Nephron (organoid): ENCODE measurements at regions not wholly inside any gene's neighbourhood (a gene's known extent, or its start where the extent isn't known, plus 50 kb on each side); places are given as distances from the start of the nearest gene placed in this dataset.

Source experiments
- H3K27ac Mint-ChIP-seq, 3 experiments: 2 replicates each; pipeline ENCODE4 v1.8.0; 2020; ENCODE audit warnings: mixed read lengths in 3 of 3, mild to moderate bottlenecking in 2 of 3, moderate library complexity in 1 of 3
- H3K27me3 Mint-ChIP-seq: 2 replicates; pipeline ENCODE4 v1.8.0; 2021; ENCODE audit warnings: low read depth, mild to moderate bottlenecking, moderate library complexity, mixed read lengths
- H3K36me3 Mint-ChIP-seq: 2 replicates; pipeline ENCODE4 v1.8.0; 2020; ENCODE audit warnings: low read depth, mixed read lengths
- H3K4me1 Mint-ChIP-seq: 2 replicates; pipeline ENCODE4 v1.8.0; 2020; ENCODE audit warnings: mixed read lengths
- H3K4me3 Mint-ChIP-seq, 3 experiments: 2 replicates each; pipeline ENCODE4 v1.8.0; 2020; ENCODE audit warnings: mild to moderate bottlenecking in 3 of 3, mixed read lengths in 3 of 3, moderate library complexity in 2 of 3
- H3K9me3 Mint-ChIP-seq: 2 replicates; pipeline ENCODE4 v1.8.0; 2020; ENCODE audit warnings: mixed read lengths
- TF ChIP-seq, protein P1 (sequence below), 3 experiments: fragments of 200-600 bp; sonication (generic); IDR thresholded peaks; one replicate each; pipeline ENCODE4 v1.5.0; 2021; ENCODE audit warnings: antibody characterized with exemption in 3 of 3; ENCODE audit not compliant: unreplicated experiment in 3 of 3

DNA sequence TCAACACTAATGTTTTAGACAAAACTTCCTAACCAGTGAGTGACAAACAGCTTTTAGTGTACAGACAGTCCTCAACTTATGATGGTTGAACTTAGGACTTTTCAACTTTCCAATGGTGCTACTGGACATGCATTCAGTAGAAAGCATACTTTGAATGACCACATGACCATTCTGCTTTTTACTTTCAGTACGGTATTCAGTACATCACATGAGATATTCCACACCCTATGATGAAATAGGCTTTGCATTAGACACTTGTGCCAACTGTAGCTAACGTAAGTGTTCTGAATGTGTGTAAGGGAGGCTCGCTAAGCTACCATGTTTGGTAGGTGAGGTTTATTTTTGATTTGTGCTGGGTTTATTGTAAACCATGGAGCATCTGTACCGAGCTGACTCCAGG is 113.7 kb downstream of the WNT7A start:
- no peak overlapping the region for H3K4me3 Mint-ChIP-seq
- peaks cover 10% of the 10 kb centered on the region for H3K27me3 Mint-ChIP-seq
- no peaks in the 10 kb centered on the region for H3K36me3 Mint-ChIP-seq
- no peaks in the 10 kb centered on the region for H3K4me1 Mint-ChIP-seq
- TF ChIP-seq, protein P1, sequence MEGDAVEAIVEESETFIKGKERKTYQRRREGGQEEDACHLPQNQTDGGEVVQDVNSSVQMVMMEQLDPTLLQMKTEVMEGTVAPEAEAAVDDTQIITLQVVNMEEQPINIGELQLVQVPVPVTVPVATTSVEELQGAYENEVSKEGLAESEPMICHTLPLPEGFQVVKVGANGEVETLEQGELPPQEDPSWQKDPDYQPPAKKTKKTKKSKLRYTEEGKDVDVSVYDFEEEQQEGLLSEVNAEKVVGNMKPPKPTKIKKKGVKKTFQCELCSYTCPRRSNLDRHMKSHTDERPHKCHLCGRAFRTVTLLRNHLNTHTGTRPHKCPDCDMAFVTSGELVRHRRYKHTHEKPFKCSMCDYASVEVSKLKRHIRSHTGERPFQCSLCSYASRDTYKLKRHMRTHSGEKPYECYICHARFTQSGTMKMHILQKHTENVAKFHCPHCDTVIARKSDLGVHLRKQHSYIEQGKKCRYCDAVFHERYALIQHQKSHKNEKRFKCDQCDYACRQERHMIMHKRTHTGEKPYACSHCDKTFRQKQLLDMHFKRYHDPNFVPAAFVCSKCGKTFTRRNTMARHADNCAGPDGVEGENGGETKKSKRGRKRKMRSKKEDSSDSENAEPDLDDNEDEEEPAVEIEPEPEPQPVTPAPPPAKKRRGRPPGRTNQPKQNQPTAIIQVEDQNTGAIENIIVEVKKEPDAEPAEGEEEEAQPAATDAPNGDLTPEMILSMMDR (IDR thresholded peaks at IDR 0.05; ENCODE audit: unreplicated experiment in 3 of 3) = no peak
- peaks cover 5% of the 10 kb centered on the region for H3K9me3 Mint-ChIP-seq
- no peak overlapping the region for H3K27ac Mint-ChIP-seq

- Mint-ChIP-seq H3K27me3 (peaks cover 20% of the 10 kb centered on the region), H3K4me3 (no peak overlapping the region), H3K36me3 (no peaks in the 10 kb centered on the region), H3K4me1 (no peaks in the 10 kb centered on the region), H3K27ac (no peak overlapping the region), H3K9me3 (peaks cover 5% of the 10 kb centered on the region)
- TF ChIP-seq, protein P1 (IDR thresholded peaks at IDR 0.05; ENCODE audit: unreplicated experiment in 3 of 3) = no peak
Measured at GRCh38 chr3:13764161-13764560, 115.7 kb downstream of the WNT7A start.

DNA sequence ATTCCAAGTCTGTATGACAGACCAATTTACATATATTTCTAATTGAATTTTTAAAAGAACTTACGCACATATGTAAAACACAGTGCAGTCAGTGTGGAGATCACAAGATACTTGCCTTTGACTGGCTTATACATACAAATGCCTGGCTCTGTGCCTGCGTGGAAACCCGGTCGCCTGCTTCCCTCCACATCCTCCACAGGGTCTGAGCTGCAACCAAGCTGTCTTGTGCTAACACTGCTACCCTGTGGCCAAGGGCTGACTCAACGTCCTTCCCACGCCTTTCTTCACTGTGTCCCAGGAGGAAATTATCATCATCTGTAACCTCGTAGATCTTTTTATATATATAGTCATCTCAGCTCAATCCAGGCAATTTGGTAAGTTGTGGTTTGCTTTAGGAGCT is 117.0 kb downstream of the WNT7A start:
- no peaks in the 10 kb centered on the region for H3K4me1 Mint-ChIP-seq
- H3K27me3 Mint-ChIP-seq = peaks cover 24% of the 10 kb centered on the region
- TF ChIP-seq, protein P1 (IDR thresholded peaks at IDR 0.05; ENCODE audit: unreplicated experiment in 3 of 3) = no peak
- H3K36me3 Mint-ChIP-seq = no peaks in the 10 kb centered on the region
- H3K27ac Mint-ChIP-seq = no peak overlapping the region
- H3K4me3 Mint-ChIP-seq = no peak overlapping the region
- H3K9me3 Mint-ChIP-seq = peaks cover 5% of the 10 kb centered on the region

DNA sequence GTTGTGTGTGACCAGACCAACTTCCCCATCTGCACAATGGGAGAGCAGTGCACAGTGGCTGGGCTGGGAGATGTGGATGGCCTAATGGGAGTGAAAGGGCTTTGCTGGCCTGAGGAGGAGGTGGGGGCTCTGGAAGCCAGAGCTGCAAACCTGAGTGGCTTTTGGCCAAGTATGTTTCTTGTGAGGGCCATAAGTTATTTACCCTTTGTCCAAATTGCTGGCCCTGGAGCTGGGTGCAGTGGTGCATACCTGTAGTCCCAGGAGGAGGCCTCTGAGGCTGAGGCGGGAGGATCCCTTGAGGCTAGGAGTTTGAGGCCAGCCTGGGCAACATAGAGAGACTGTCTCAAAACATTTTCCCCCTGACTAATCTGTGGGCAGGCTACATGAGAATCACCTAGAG is 129.1 kb downstream of the WNT7A start:
- Mint-ChIP-seq H3K36me3 (no peaks in the 10 kb centered on the region), H3K4me3 (no peak overlapping the region), H3K27ac (no peak overlapping the region), H3K9me3 (peaks cover 8% of the 10 kb centered on the region), H3K27me3 (peaks cover 11% of the 10 kb centered on the region), H3K4me1 (no peaks in the 10 kb centered on the region)
- TF ChIP-seq, protein P1 (IDR thresholded peaks at IDR 0.05; ENCODE audit: unreplicated experiment in 3 of 3) = no peak

GRCh38 chr3:13750215-13750614 is 129.7 kb downstream of the WNT7A start:
- peaks cover 4% of the 10 kb centered on the region for H3K9me3 Mint-ChIP-seq
- H3K36me3 Mint-ChIP-seq = no peaks in the 10 kb centered on the region
- no peak overlapping the region for H3K27ac Mint-ChIP-seq
- TF ChIP-seq, protein P1 (IDR thresholded peaks at IDR 0.05; ENCODE audit: unreplicated experiment in 3 of 3) = no peak
- H3K4me3 Mint-ChIP-seq = no peak overlapping the region
- peaks cover 15% of the 10 kb centered on the region for H3K27me3 Mint-ChIP-seq
- no peaks in the 10 kb centered on the region for H3K4me1 Mint-ChIP-seq

GRCh38 chr3:13749063-13749764 is 130.7 kb downstream of the WNT7A start:
- Mint-ChIP-seq H3K27ac (no peak overlapping the region), H3K9me3 (peaks cover 3% of the 10 kb centered on the region), H3K4me3 (no peak overlapping the region), H3K36me3 (no peaks in the 10 kb centered on the region), H3K4me1 (no peaks in the 10 kb centered on the region), H3K27me3 (peaks cover 15% of the 10 kb centered on the region)
- TF ChIP-seq, protein P1 (IDR thresholded peaks at IDR 0.05; ENCODE audit: unreplicated experiment in 3 of 3) = no peak
